Posterior cingulate gyrus (tissue), 11 donors: ENCODE measurements at regions not wholly inside any gene's neighbourhood (a gene's known extent, or its start where the extent isn't known, plus 50 kb on each side); places are given as distances from the start of the nearest gene placed in this dataset.

Experiments
- DNase-seq, 10 donors: peaks; one replicate each; pipeline versions ENCODE4 v3.0.0 to v3.0.0-alpha.2; 2020 to 2021; ENCODE audit warnings: mixed read lengths in 3 of 10
- intact Hi-C: fragments of 100-400 bp; cut with DNase I; formaldehyde crosslinking; loops from one replicate; pipeline ENCODE4 v1.15.1; 2023

- intact Hi-C loops: no loop called here
- no peak for DNase-seq
Observed at GRCh38 chr13:95352486-95352885, 51.2 kb upstream of the ABCC4 start.

- intact Hi-C loops: no loop called here
- DNase-seq: no peak
Observed at GRCh38 chr13:95354156-95354555, 52.9 kb upstream of the ABCC4 start.

- intact Hi-C loops: no loop called here
- no peak for DNase-seq
Observed at GRCh38 chr13:95354680-95355487, 53.6 kb upstream of the ABCC4 start.

DNA sequence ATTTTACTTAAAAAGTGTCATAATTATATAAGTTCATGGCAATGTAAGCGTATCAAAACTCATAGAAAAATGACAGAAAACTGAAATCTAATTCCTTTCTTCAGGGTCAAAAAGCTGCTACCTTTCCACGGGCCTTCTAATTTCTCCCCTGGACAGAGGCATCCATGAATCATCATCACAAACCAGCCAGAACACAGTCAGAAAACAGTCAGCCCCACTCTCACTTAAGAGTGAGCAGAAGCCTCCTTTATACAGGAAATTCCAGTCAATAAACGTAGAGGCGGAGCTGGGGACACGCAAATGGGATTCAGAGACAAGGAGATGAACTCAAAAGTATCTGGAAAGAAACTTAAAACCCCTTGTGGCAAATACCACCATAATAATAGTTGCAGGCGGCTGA is 54.2 kb upstream of the ABCC4 start:
- no peak for DNase-seq
- intact Hi-C loops: no loop called here

- no peak for DNase-seq
- intact Hi-C loops: no loop called here
Observed at GRCh38 chr13:95356916-95357315, 55.7 kb upstream of the ABCC4 start.

GRCh38 chr13:95357875-95358274 is 56.6 kb upstream of the ABCC4 start:
- intact Hi-C loops: no loop called here
- DNase-seq: no peak

- intact Hi-C loops: no loop called here
- no peak for DNase-seq
Observed at GRCh38 chr13:95360052-95360451, 58.8 kb upstream of the ABCC4 start.

- intact Hi-C loops: no loop called here
- DNase-seq: no peak
Observed at GRCh38 chr13:95360464-95361097, 59.3 kb upstream of the ABCC4 start.

DNA sequence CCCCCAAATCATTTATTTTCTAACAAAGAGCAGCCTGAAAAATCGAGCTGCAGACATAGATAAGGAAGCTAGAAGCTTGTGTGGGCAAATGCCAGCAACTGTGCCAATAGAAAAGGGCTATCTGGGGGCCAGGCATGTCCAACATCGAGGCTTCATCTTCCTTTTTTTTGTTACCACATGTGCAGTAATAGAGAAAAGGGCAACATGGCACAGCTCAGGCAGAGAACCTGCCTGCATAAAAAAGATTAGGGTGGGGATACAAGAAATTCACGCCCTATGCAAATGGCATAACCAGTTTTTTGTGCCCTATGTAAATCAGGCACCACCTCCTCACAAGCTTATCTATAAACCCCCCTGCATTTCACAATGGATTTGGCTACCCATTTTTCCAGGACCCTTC is 60.4 kb upstream of the ABCC4 start:
- intact Hi-C loops: no loop called here
- DNase-seq: no peak

GRCh38 chr13:95362666-95363065 is 61.4 kb upstream of the ABCC4 start:
- intact Hi-C loops: no loop called here
- DNase-seq: no peak

DNA sequence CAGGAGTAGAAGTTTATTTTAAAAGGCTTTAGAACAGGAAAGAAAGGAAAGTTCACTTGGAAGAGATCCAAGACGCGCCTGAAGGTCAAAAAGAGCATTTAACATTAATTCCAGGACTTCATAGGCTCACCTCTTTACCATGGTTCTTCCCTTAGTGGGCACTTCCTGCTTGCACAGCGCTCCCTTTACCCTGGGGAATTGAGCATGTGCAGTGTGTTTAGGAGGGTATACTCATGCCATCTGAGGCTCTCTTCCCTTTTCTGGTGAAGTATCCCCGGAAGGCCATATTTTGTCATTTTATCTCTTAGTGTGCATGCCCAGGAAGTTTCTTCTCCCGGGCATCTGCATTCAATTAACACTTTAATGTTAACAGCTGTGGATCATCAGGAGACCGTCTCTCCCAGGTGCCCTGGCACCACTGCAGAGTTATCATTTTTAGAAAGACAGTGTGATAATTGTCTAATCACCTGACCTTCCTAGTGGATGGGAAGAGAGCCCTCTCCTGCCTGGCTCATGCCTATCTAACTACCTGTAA is 66.1 kb upstream of the ABCC4 start:
- intact Hi-C loops: no loop called here
- no peak for DNase-seq

DNA sequence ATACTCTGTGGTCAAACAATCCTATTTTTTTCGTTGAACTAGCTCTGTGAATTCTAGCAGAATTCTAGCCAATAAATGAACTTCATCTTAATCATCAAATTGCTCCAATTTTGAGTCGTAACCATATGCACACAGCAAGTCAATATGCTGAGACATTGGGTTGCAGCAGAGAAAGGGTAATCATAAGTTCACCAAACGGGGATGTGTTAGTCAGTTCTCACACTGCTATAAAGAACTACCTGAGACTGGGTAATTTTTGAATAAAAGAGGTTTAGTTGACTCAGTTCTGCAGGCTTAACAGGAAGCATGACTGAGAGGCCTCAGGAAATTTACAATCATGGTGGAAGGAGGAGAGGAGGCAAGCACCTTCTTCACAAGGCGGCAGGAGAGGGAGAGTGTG is 67.7 kb upstream of the ABCC4 start:
- DNase-seq: no peak
- intact Hi-C loops: no loop called here

DNA sequence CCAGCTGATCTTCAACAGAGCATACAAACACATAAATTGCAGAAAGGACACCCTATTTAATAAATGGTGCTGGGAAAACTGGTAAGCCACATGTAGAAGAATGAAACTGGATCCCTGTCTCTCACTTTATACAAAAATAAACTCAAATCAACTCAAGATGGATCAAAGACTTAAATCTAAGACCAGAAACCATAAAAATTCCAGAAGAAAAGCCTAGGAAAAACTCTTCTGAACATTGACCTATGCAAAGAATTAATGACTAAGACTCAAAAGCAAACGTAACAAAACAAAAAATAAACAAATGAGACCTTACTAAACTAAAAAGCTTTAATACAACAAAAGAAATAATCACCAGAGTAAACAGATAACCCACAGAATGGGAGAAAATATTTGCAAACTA is 74.5 kb upstream of the ABCC4 start:
- intact Hi-C loops: no loop called here

DNA sequence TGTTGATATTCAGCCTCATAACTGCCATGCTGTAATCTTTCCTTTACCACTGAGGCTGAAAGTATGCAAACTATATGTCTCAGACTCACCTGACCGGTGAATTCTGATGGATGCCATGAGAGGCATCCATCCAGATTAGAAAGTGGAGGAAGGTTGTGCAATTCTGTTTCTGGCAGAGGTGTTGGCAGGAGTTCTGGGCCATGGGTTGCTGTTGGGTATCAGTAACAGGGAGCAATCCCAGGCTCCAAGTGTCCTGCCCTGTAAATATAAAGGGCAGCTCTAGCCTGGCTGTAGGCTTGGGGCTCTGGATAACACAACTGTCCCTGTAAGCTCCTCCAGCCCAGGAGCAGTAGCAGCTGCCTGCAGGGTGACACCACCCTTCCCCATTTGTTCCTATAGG is 77.4 kb upstream of the ABCC4 start:
- no peak for DNase-seq
- intact Hi-C loops: no loop called here

More for the DNA sequence above, 74.5 kb upstream of the ABCC4 start:
- no peak for DNase-seq

DNA sequence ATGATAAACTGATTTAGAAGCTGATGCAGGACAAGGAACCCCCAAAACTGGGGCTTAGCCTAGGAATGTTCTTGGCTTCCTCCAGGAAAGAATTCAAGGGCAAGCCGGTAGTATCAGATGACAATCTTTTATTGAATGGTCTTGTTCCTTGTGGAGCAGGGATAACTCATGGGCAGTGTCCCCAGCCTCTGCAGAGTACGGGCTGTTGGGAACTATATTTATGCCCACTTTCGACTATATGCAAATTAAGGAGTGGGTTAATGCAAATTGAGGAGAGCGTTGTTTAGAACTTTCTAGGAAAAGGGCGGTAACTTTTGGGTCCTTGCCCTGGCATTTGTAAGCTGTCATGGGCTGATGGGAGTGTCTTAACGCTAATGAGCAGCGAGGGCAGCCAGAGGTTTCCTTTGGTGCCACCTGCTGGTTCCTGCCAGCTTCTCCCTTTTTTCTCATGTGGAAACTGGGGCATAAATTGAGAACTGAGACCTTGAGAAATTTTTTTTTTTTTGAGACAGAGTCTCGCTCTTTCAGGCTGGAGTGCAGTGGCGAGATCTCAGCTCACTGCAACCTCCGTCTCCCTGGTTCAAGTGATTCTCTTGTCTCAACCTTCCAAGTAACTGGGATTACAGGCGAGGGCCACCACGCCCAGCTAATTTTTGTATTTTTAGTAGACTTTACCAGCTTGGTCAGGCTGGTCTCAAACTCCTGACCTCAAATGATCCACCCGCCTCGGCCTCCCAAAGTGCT is 79.4 kb upstream of the ABCC4 start:
- intact Hi-C loops: loop anchor here (1.0 kb wide), 1 partner anchor 191 kb away; no protein-coding TSS in a partner anchor
- peak; percentile 29 to 94 (median 70) for DNase-seq

DNA sequence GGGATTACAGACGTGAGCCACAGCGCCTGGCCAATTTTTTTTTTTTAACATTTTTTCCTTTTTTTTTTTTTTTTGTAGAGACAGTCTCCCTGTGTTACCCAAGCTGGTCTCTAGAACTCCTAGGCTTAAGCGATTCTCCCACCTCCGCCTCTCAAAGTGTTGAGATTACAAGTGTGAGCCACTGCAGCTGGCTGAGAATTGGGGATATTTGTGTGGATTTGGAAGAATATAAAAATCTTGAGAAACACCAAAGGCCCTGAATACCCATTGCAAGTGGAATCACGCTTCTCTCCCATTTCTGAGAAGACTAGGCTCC is 79.9 kb upstream of the ABCC4 start:
- DNase-seq: no peak
- intact Hi-C loops: no loop called here

- intact Hi-C loops: no loop called here
Observed at GRCh38 chr13:95382411-95382810, 81.2 kb upstream of the ABCC4 start.

GRCh38 chr13:95382916-95383315 is 81.7 kb upstream of the ABCC4 start:
- DNase-seq: no peak
- intact Hi-C loops: no loop called here

More at GRCh38 chr13:95382411-95382810, 81.2 kb upstream of the ABCC4 start:
- DNase-seq: no peak

GRCh38 chr13:95385373-95385772 is 84.1 kb upstream of the ABCC4 start:
- intact Hi-C loops: no loop called here

GRCh38 chr13:95385798-95386197 is 84.5 kb upstream of the ABCC4 start:
- DNase-seq: no peak
- intact Hi-C loops: no loop called here

More at GRCh38 chr13:95385373-95385772, 84.1 kb upstream of the ABCC4 start:
- DNase-seq: no peak

- intact Hi-C loops: no loop called here
- DNase-seq: no peak
Observed at GRCh38 chr13:95386370-95386769, 85.1 kb upstream of the ABCC4 start.
